ENCODE measurements at regions not wholly inside any gene's neighbourhood (a gene's known extent, or its start where the extent isn't known, plus 50 kb on each side); places are given as distances from the start of the nearest gene placed in this dataset.

- ATAC-seq (ENCODE audit: poor library complexity) (no peak), DNase-seq (no peak)
- intact Hi-C loops (cut with DNase I) = no loop called here
Observed at GRCh38 chr10:7033031-7033430, 377.8 kb downstream of the SFMBT2 start.

GRCh38 chr10:7030134-7030855 lies 380.5 kb downstream of the SFMBT2 start:
- intact Hi-C loops (cut with DNase I) = no loop called here
- ATAC-seq (ENCODE audit: poor library complexity) (no peak), DNase-seq (no peak)

- intact Hi-C loops (cut with DNase I) = no loop called here
- no peak for DNase-seq
Observed at GRCh38 chr10:7029672-7030071, 381.2 kb downstream of the SFMBT2 start.

GRCh38 chr10:7028809-7029166 lies 382.0 kb downstream of the SFMBT2 start:
- no peak for DNase-seq
- no peak for ATAC-seq (ENCODE audit: poor library complexity)
- intact Hi-C loops (cut with DNase I) = no loop called here

More at GRCh38 chr10:7029672-7030071, 381.2 kb downstream of the SFMBT2 start:
- ATAC-seq (ENCODE audit: poor library complexity) = no peak

DNA sequence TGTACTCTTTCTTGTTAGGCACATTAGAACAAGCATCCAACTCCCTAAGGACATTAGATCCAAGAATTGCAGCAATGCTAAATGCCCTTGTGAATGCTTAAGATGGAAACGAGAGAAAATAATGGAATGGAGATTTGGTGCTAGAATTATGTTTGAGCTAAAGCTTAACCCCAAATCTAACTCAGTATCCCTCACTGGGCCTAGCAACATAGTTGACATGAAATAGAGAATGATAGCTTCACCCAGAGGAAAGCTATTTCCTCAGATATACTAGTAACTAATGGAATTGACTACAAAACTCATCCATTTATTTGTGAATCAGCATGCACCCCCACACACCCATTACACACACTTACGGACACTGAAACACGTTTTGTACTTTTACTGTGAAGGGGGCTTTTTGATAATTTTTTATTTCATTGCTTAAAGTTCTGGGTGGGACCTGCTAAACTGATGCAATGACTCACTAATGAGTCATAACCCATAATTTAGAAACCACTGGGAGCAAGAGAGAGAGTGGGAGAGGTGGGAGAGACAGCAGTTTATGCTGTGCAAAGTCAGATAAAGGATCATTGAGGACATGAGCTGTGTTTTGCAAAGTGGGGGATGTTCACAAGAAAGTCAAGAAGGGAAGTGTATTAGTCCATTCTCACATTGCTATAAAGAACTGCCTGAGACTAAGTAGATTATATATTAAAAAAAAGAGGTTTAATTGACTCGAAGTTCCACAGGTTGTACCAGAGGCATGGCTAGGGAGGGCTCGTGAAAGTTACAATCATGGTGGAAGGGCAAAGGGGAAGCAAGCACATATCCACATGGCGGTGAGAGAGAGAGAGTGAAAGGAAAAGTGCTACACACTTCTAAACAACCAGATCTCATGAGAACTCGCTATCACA lies 382.7 kb downstream of the SFMBT2 start:
- intact Hi-C loops (cut with DNase I) = no loop called here
- no peak for DNase-seq
- peak; percentile 38 for ATAC-seq (ENCODE audit: poor library complexity)

- intact Hi-C loops (cut with DNase I) = no loop called here
- DNase-seq = no peak
- ATAC-seq (ENCODE audit: poor library complexity) = no peak
Observed at GRCh38 chr10:7027237-7027912, 383.5 kb downstream of the SFMBT2 start.

GRCh38 chr10:7026818-7027217 lies 384.0 kb downstream of the SFMBT2 start:
- ATAC-seq (ENCODE audit: poor library complexity) = no peak
- DNase-seq = no peak
- intact Hi-C loops (cut with DNase I) = no loop called here

- intact Hi-C loops (cut with DNase I) = no loop called here
- no peak for ATAC-seq (ENCODE audit: poor library complexity)
- DNase-seq = no peak
Observed at GRCh38 chr10:7025296-7025695, 385.5 kb downstream of the SFMBT2 start.

DNA sequence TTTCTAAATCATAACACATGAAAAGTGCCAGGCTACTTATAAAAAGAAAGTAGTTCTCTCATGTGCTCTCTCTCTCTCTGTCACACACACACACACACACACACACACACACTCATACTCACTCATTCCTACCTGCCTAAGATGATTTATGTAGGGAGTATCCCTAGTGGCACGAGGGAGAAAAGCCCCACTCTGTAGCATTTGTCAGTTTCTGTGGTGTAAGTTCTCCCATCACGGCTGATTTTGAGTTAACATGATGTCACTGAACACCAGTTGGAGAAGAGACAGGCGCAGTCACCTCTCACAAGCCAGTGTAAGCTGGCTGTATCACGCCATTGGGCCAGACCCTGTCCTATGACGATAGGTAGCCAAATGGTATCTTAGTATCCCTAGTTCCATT lies 395.4 kb downstream of the SFMBT2 start:
- intact Hi-C loops (cut with DNase I) = no loop called here
- ATAC-seq (ENCODE audit: poor library complexity) = no peak

DNA sequence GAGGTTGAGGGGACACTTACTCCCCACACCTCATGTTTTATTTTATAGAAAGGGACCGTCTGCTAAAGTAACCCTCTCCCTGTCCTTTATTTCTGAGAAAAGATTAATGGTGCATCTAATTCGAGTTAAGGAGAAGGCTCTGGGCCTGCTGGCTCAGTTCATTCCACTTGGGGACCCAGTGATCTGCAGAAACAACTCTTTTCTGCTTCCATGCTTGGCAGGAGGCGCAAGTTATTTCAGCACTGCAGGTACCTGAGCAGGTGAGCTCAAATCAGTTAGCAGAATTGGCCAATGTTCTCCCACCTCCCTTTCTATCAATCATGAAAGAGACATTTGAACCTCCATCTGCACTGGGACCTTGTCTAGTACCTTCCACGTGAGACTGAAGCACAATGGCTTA lies 396.1 kb downstream of the SFMBT2 start:
- ATAC-seq (ENCODE audit: poor library complexity) (no peak), DNase-seq (no peak)
- intact Hi-C loops (cut with DNase I) = no loop called here

More for the DNA sequence above, 395.4 kb downstream of the SFMBT2 start:
- DNase-seq = no peak

DNA sequence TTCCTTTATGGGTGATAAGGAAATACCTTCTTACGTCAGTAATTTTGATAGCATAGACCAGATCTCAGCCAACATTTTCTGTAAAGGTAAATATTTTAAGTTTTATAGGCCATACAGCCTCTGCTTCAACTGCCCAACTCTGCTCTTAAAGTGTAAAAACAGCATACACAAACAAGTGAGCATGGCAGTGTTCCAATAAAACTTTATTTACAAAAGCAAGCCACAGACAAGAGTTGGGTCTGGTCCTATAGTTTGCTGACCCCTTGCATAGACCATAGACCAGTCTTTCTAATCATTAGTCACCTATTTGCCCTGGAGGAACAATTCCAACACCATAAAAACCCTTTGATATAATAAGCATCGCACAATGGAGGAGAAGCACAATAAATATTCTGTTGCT lies 398.8 kb downstream of the SFMBT2 start:
- DNase-seq (no peak), ATAC-seq (ENCODE audit: poor library complexity) (no peak)
- intact Hi-C loops (cut with DNase I) = no loop called here

- ATAC-seq (ENCODE audit: poor library complexity) = no peak
- intact Hi-C loops (cut with DNase I) = no loop called here
- DNase-seq = no peak
Observed at GRCh38 chr10:7008645-7009044, 402.2 kb downstream of the SFMBT2 start.

GRCh38 chr10:7007600-7008190 lies 403.1 kb downstream of the SFMBT2 start:
- DNase-seq (no peak), ATAC-seq (ENCODE audit: poor library complexity) (no peak)
- intact Hi-C loops (cut with DNase I) = no loop called here

- DNase-seq = no peak
- no peak for ATAC-seq (ENCODE audit: poor library complexity)
- intact Hi-C loops (cut with DNase I) = no loop called here
Observed at GRCh38 chr10:7006566-7006965, 404.3 kb downstream of the SFMBT2 start.

DNA sequence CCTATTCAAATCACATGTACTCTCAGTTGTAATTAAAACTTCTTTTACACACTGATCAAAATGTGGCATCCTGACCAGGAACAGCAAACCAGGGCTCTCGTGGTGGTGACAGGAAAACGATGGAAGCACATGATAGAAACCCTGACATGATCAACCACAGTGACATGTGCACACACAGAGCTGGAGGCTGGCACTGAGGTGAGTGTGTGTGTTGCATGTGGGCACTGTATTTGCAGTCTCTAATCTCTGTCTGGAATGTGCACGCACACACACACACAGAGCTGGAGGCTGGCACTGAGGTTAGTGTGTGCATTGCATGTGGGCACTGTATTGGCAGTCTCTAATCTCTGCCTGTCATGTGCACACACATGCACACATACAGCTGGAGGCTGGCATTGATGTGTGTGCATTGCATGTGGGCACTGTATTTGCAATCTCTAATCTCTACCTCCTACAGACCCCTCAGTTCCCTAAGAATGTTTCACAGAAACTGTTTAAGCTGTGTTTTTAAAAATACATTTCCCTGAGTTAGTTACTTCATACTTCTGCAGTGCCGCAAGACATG lies 406.9 kb downstream of the SFMBT2 start:
- DNase-seq = no peak
- intact Hi-C loops (cut with DNase I) = no loop called here
- no peak for ATAC-seq (ENCODE audit: poor library complexity)

- ATAC-seq (ENCODE audit: poor library complexity) (no peak), DNase-seq (no peak)
- intact Hi-C loops (cut with DNase I) = no loop called here
Observed at GRCh38 chr10:7000061-7000460, 410.8 kb downstream of the SFMBT2 start.

DNA sequence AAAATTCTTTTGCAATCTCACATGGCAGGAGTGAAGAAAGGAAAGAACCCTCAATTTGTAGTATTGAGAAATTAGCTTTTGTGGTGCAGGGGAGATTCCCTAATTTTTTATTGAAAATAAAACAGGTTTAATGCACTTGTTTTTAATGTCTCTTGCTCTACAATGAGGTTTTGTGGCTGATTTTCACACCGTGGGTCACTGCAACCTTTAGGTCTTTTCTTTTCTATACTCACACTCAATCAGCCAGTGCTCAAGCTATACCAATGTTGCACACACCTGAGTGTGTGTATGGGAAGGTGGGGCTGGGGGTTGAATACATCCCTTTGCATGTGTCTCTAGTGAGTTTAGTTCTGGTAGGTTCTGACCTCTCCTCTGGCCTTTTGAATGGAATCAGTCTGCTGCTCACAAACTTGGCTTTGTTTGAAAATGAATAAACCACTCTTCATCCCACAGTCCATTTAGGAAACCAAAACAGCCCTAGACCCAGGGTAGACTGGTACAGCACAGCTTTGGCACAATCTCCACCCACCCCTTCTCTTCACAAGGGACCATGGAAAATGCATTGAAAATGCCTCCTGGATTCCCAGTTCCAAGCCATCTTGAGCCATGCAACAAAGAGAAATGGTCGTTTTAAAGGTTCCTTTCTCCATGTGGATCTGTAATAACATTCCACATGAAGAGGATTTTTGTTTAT lies 411.5 kb downstream of the SFMBT2 start:
- intact Hi-C loops (cut with DNase I) = no loop called here
- ATAC-seq (ENCODE audit: poor library complexity) (no peak), DNase-seq (no peak)

- no peak for DNase-seq
- ATAC-seq (ENCODE audit: poor library complexity) = no peak
- intact Hi-C loops (cut with DNase I) = no loop called here
Observed at GRCh38 chr10:6997509-6997908, 413.3 kb downstream of the SFMBT2 start.

Measured in Right ventricle myocardium superior (tissue), 1 donor.